Kidney capillary endothelial cell (primary cell): ENCODE measurements at regions not wholly inside any gene's neighbourhood (a gene's known extent, or its start where the extent isn't known, plus 50 kb on each side); places are given as distances from the start of the nearest gene placed in this dataset.
A peak's percentile ranks its signal among the peaks of the same experiment; 100 is the strongest.
"Not testable (repeated sequence)": the region's sequence is repeated elsewhere in the genome, so short reads cannot be mapped to it uniquely, and the experiment has no call there.

ENCODE experiments used
- DNase-seq: peaks from one replicate; pipeline ENCODE4 v3.0.0-alpha.2; 2018; ENCODE audit warnings: low spot score

- DNase-seq: no peak
Observed at GRCh38 chr11:93902921-93903320, 52.5 kb upstream of the VSTM5 start.

- no peak for DNase-seq
Observed at GRCh38 chr11:93903989-93904388, 53.6 kb upstream of the VSTM5 start.

GRCh38 chr11:93904716-93905115 lies 54.3 kb upstream of the VSTM5 start:
- no peak for DNase-seq

GRCh38 chr11:93905384-93905783 lies 55.0 kb upstream of the VSTM5 start:
- no peak for DNase-seq

GRCh38 chr11:93906486-93906885 lies 56.1 kb upstream of the VSTM5 start:
- DNase-seq: no peak

GRCh38 chr11:93907901-93908300 lies 57.5 kb upstream of the VSTM5 start:
- DNase-seq: no peak

GRCh38 chr11:93908689-93909088 lies 58.3 kb upstream of the VSTM5 start:
- DNase-seq: no peak

- no peak for DNase-seq
Observed at GRCh38 chr11:93917673-93918072, 67.3 kb upstream of the VSTM5 start.

GRCh38 chr11:93921695-93922468 lies 71.5 kb upstream of the VSTM5 start:
- DNase-seq: peak; percentile 60

GRCh38 chr11:93922830-93923229 lies 72.4 kb upstream of the VSTM5 start:
- no peak for DNase-seq

GRCh38 chr11:93926099-93926498 lies 75.7 kb upstream of the VSTM5 start:
- DNase-seq: not testable (repeated sequence)

GRCh38 chr11:93929407-93929806 lies 79.0 kb upstream of the VSTM5 start:
- DNase-seq: no peak

- no peak for DNase-seq
Observed at GRCh38 chr11:93933230-93933629, 82.8 kb upstream of the VSTM5 start.

GRCh38 chr11:93935826-93936225 lies 85.3 kb upstream of the HEPHL1 start:
- DNase-seq: no peak

GRCh38 chr11:93936460-93936859 lies 84.7 kb upstream of the HEPHL1 start:
- DNase-seq: no peak

- no peak for DNase-seq
Observed at GRCh38 chr11:93939084-93939760, 81.9 kb upstream of the HEPHL1 start.

- no peak for DNase-seq
Observed at GRCh38 chr11:93940395-93940794, 80.8 kb upstream of the HEPHL1 start.

GRCh38 chr11:93942176-93942575 lies 79.0 kb upstream of the HEPHL1 start:
- DNase-seq: no peak

GRCh38 chr11:93945596-93945995 lies 75.6 kb upstream of the HEPHL1 start:
- DNase-seq: no peak

GRCh38 chr11:93952082-93952780 lies 68.9 kb upstream of the HEPHL1 start:
- DNase-seq: no peak

- DNase-seq: no peak
Observed at GRCh38 chr11:93957397-93957952, 63.7 kb upstream of the HEPHL1 start.

GRCh38 chr11:93958991-93959390 lies 62.2 kb upstream of the HEPHL1 start:
- DNase-seq: no peak

- DNase-seq: no peak
Observed at GRCh38 chr11:93959663-93960062, 61.5 kb upstream of the HEPHL1 start.
